Hepatocyte (in vitro differentiated cells): ENCODE measurements at regions not wholly inside any gene's neighbourhood (a gene's known extent, or its start where the extent isn't known, plus 50 kb on each side); places are given as distances from the start of the nearest gene placed in this dataset.

Source experiments
- EZH2 ChIP-seq: fragments of 200-600 bp; sonication (generic); IDR thresholded peaks from 2 replicates; pipeline ENCODE4 v1.6.1; 2016; ENCODE audit warnings: antibody characterized with exemption, mild to moderate bottlenecking, borderline replicate concordance
- EZH2phosphoT487 ChIP-seq: fragments of 200-600 bp; sonication (generic); IDR thresholded peaks from one replicate; pipeline ENCODE4 v1.6.1; 2018; ENCODE audit warnings: antibody characterized with exemption, mild to moderate bottlenecking, low read depth, moderate library complexity; ENCODE audit not compliant: unreplicated experiment, severe bottlenecking
- TF ChIP-seq, protein P1 (sequence below): fragments of 200-600 bp; sonication (generic); IDR thresholded peaks from 2 replicates; pipeline ENCODE4 v1.5.1; 2016; ENCODE audit warnings: antibody characterized with exemption, mild to moderate bottlenecking; ENCODE audit not compliant: poor library complexity

DNA sequence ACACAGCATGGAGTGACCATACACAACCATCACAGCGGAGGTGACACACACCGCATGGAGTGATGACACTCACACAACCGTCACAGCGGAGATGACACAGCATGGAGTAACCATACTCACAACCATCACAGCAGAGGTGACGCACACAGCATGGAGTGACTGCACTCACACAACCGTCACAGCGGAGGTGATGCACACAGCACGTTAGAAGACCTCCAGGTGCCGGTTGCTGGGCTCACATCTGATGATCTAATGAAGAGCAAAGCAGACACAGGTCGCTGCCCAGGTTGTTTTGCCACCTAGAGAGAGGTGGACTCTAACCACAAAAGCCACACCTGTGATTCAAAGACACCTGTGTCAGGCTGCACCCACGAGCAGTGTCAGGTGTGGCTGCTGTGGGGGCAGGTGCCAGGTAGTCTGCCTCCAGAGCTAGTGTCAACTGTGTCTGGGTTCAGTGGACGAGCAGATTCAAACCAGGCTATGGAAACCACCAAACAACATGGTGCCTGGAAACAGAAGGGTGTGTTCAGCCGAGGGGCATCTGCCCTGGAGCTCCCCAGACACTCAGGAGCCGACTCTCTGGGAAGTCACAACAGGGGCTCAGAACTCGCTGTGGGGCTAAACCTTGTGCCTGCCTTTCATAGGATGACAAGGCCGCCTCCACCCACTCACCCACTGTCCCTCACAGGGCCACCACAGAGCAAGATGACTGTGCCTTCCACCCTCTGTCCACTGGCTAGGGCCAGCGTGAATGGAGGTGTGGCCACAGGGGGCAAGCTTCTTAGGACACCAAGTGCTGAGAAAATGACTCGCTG, 608.2 kb downstream of the TBC1D22A start:
- TF ChIP-seq EZH2phosphoT487 (no peak), EZH2 (no peak)
- TF ChIP-seq, protein P1, sequence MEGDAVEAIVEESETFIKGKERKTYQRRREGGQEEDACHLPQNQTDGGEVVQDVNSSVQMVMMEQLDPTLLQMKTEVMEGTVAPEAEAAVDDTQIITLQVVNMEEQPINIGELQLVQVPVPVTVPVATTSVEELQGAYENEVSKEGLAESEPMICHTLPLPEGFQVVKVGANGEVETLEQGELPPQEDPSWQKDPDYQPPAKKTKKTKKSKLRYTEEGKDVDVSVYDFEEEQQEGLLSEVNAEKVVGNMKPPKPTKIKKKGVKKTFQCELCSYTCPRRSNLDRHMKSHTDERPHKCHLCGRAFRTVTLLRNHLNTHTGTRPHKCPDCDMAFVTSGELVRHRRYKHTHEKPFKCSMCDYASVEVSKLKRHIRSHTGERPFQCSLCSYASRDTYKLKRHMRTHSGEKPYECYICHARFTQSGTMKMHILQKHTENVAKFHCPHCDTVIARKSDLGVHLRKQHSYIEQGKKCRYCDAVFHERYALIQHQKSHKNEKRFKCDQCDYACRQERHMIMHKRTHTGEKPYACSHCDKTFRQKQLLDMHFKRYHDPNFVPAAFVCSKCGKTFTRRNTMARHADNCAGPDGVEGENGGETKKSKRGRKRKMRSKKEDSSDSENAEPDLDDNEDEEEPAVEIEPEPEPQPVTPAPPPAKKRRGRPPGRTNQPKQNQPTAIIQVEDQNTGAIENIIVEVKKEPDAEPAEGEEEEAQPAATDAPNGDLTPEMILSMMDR, result no peak
